Fibroblast of lung (primary cell): ENCODE measurements at regions not wholly inside any gene's neighbourhood (a gene's known extent, or its start where the extent isn't known, plus 50 kb on each side); places are given as distances from the start of the nearest gene placed in this dataset.

Experiments
- DNase-seq, 2 donors: peaks; one replicate each; pipeline versions ENCODE4 v3.0.0 to v3.0.0-alpha.2; 2010; ENCODE audit warnings: low read depth in 2 of 2
- H2AFZ ChIP-seq: 2 replicates; pipeline ENCODE4 v1.5.1; 2012; ENCODE audit warnings: low read length, control low read depth, inconsistent platforms
- H3K27ac ChIP-seq: 2 replicates; pipeline ENCODE4 v1.5.1; 2011; ENCODE audit warnings: low read length, control low read depth; ENCODE audit not compliant: insufficient read depth
- H3K27me3 ChIP-seq: 2 replicates; pipeline ENCODE4 v1.5.1; 2011; ENCODE audit warnings: mild to moderate bottlenecking, low read length; ENCODE audit not compliant: control insufficient read depth, insufficient read depth
- H3K36me3 ChIP-seq: 2 replicates; pipeline ENCODE4 v1.5.1; 2011; ENCODE audit warnings: low read length; ENCODE audit not compliant: control insufficient read depth, insufficient read depth
- H3K4me1 ChIP-seq: 2 replicates; pipeline ENCODE4 v1.5.1; 2011; ENCODE audit warnings: low read length; ENCODE audit not compliant: control insufficient read depth, insufficient read depth; ENCODE audit errors: extremely low read depth
- H3K4me2 ChIP-seq: 2 replicates; pipeline ENCODE4 v1.5.1; 2011; ENCODE audit warnings: low read length, control low read depth; ENCODE audit not compliant: insufficient read depth; ENCODE audit errors: extremely low read depth
- H3K4me3 ChIP-seq, 4 experiments: fragments of 200-600 bp in 1 of 4; sonication (generic) in 1 of 4; replicated peaks in 1 of 4; 2 replicates each; pipeline ENCODE4 v1.5.1; 2011 to 2016; ENCODE audit warnings: low read length in 4 of 4, low read depth in 3 of 4, mild to moderate bottlenecking in 3 of 4, control low read depth in 2 of 4, inconsistent platforms in 1 of 4, mixed read lengths in 1 of 4; ENCODE audit not compliant: insufficient read depth in 1 of 4; ENCODE audit errors: control extremely low read depth in 1 of 4
- H3K79me2 ChIP-seq: 2 replicates; pipeline ENCODE4 v1.5.1; 2012; ENCODE audit warnings: mild to moderate bottlenecking, low read length, inconsistent platforms; ENCODE audit not compliant: control insufficient read depth, insufficient read depth
- H3K9ac ChIP-seq: 2 replicates; pipeline ENCODE4 v1.5.1; 2011; ENCODE audit warnings: mild to moderate bottlenecking, low read length, control low read depth; ENCODE audit not compliant: insufficient read depth
- H3K9me3 ChIP-seq: 2 replicates; pipeline ENCODE4 v1.5.1; 2012; ENCODE audit warnings: low read depth, low read length; ENCODE audit not compliant: control insufficient read depth, insufficient read depth
- H4K20me1 ChIP-seq: 2 replicates; pipeline ENCODE4 v1.5.1; 2011; ENCODE audit warnings: low read length; ENCODE audit not compliant: control insufficient read depth, insufficient read depth; ENCODE audit errors: extremely low read depth
- EZH2 ChIP-seq: IDR thresholded peaks from 2 replicates; pipeline ENCODE4 v1.5.1; 2012; ENCODE audit warnings: low read length, control low read depth, mild to moderate bottlenecking; ENCODE audit errors: missing control alignments
- TF ChIP-seq, protein P1 (sequence below), 2 donors: IDR thresholded peaks in 1 of 2; conservative IDR thresholded peaks in 1 of 2; 1 replicate in 1 of 2; 2 replicates in 1 of 2; pipeline ENCODE4 v1.5.1; 2011 to 2012; ENCODE audit warnings: low read length in 2 of 2, control low read depth in 1 of 2, inconsistent platforms in 1 of 2, low read depth in 1 of 2, mild to moderate bottlenecking in 1 of 2

GRCh38 chr7:61576-62360, 130.6 kb upstream of the FAM20C start:
- Histone ChIP-seq H3K79me2 (no peaks in the 10 kb centered on the region), H3K4me1 (no peaks in the 10 kb centered on the region), H3K27ac (no peak overlapping the region), H3K9ac (no peak overlapping the region), H3K27me3 (no peaks in the 10 kb centered on the region), H2AFZ (no peak overlapping the region), H3K9me3 (no peaks in the 10 kb centered on the region), H3K4me2 (no peak overlapping the region), H4K20me1 (no peaks in the 10 kb centered on the region), H3K4me3 (no peak overlapping the region), H3K36me3 (no peaks in the 10 kb centered on the region)
- no peak for TF ChIP-seq EZH2
- TF ChIP-seq, protein P1, sequence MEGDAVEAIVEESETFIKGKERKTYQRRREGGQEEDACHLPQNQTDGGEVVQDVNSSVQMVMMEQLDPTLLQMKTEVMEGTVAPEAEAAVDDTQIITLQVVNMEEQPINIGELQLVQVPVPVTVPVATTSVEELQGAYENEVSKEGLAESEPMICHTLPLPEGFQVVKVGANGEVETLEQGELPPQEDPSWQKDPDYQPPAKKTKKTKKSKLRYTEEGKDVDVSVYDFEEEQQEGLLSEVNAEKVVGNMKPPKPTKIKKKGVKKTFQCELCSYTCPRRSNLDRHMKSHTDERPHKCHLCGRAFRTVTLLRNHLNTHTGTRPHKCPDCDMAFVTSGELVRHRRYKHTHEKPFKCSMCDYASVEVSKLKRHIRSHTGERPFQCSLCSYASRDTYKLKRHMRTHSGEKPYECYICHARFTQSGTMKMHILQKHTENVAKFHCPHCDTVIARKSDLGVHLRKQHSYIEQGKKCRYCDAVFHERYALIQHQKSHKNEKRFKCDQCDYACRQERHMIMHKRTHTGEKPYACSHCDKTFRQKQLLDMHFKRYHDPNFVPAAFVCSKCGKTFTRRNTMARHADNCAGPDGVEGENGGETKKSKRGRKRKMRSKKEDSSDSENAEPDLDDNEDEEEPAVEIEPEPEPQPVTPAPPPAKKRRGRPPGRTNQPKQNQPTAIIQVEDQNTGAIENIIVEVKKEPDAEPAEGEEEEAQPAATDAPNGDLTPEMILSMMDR (conservative IDR thresholded peaks at IDR 0.05 in 1 of 2, IDR thresholded peaks at IDR 0.05 in 1 of 2; ENCODE audit: low read depth in 1 of 2, low read length in 2 of 2): no peak
- no peak for DNase-seq

DNA sequence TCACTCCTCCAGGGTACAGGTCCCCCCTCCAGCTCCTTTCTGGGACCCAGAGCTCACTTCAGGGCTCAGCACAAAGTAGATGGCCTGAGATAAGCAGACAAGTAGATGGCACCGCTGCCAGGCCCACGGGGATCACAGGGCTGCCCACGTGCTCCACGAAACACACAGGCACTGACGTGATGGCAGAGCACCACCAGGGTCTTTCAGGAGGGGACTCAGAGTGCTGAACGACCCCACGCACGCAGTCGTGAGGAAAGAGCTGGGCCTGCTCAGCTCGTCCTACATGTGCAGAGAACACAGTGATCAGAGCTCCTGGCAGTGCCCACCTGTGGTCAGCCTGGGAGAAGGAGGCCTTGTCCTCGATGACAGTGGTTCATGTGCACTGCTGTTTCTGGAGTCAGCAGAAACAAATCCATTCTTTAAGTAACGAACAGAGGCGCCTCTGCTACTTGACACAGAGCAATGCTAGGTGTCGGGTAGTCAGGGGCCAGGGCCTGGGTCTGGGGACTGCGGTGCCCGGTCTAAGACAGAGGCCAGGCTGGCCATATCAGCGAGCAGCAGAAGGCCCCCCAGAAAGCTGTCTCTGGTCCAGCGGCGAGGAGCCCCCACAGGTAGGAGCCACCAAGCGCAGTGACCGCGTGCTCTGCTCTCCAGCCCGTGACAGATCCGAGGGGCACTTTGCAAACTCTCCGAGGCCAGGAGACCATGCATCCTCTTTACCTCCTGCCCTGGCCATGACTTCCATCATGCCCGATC, 129.8 kb upstream of the FAM20C start:
- DNase-seq: no peak
- no peak overlapping the region for H3K9ac ChIP-seq
- H3K79me2 ChIP-seq: no peaks in the 10 kb centered on the region
- no peak overlapping the region for H3K4me2 ChIP-seq
- no peaks in the 10 kb centered on the region for H3K9me3 ChIP-seq
- H4K20me1 ChIP-seq: no peaks in the 10 kb centered on the region
- H3K4me3 ChIP-seq: no peak overlapping the region
- TF ChIP-seq EZH2: no peak
- TF ChIP-seq, protein P1 (conservative IDR thresholded peaks at IDR 0.05 in 1 of 2, IDR thresholded peaks at IDR 0.05 in 1 of 2; ENCODE audit: low read depth in 1 of 2, low read length in 2 of 2): no peak
- no peaks in the 10 kb centered on the region for H3K27me3 ChIP-seq
- H2AFZ ChIP-seq: no peak overlapping the region
- no peak overlapping the region for H3K27ac ChIP-seq
- no peaks in the 10 kb centered on the region for H3K36me3 ChIP-seq
- no peaks in the 10 kb centered on the region for H3K4me1 ChIP-seq

- TF ChIP-seq, protein P1 (conservative IDR thresholded peaks at IDR 0.05 in 1 of 2, IDR thresholded peaks at IDR 0.05 in 1 of 2; ENCODE audit: low read depth in 1 of 2, low read length in 2 of 2): no peak
- TF ChIP-seq EZH2: no peak
- Histone ChIP-seq H3K27me3 (no peaks in the 10 kb centered on the region), H3K9me3 (no peaks in the 10 kb centered on the region), H2AFZ (no peak overlapping the region), H3K36me3 (no peaks in the 10 kb centered on the region), H3K4me3 (no peak overlapping the region), H3K27ac (no peak overlapping the region), H3K4me1 (no peaks in the 10 kb centered on the region), H3K4me2 (no peak overlapping the region), H3K9ac (no peak overlapping the region), H4K20me1 (no peaks in the 10 kb centered on the region), H3K79me2 (no peaks in the 10 kb centered on the region)
- no peak for DNase-seq
Measured at GRCh38 chr7:63117-63480, 129.3 kb upstream of the FAM20C start.
